ENCODE measurements at regions not wholly inside any gene's neighbourhood (a gene's known extent, or its start where the extent isn't known, plus 50 kb on each side); places are given as distances from the start of the nearest gene placed in this dataset.

DNA sequence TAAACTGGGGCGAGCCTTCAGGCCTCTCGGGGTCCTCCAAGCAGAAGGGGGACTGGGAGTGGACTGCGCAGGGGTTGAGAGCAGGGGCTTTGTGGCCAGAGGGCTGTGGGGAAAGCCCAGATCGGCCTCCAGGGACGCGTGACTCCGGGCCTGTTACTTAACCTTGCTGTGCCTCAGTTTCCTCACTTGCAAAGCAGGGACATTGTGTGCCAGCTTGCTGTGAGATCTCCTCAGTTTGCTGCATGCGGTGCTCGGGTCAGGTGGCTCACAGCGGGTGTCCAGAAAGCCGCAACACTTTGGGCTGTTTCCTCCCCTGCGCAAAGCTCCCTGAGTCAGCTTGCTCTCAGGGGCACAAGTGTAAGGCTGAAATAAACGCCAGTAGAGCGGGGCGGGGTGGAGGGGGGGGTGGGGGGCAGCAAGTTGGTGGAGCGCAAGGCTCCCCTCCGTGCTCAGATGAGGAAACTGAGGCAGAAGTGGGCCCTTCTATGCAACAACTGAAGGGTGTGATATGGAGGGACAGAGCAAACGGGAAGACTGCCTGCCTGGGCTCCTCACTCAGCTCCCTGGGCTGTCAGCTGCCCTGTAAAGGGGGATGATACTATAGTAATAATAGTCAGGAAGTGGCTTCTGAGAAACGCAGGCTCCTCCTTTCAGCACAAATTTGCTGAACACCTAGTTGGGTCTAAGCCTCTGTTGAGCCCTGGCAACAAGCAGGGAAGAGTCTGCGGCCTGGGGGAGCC lies 101.0 kb downstream of the HMX1 start:
- DNase-seq (ENCODE audit: low spot score in 2 of 2, unreplicated experiment in 2 of 2): peak in 1 of 2 experiments; percentile 5
- H3K9me3 Mint-ChIP-seq: no peaks in the 10 kb centered on the region
- no peaks in the 10 kb centered on the region for H3K4me1 Mint-ChIP-seq
- no peaks in the 10 kb centered on the region for H3K36me3 Mint-ChIP-seq
- H3K27me3 Mint-ChIP-seq (ENCODE audit: low read depth): peaks cover 49% of the 10 kb centered on the region
- no peak overlapping the region for H3K27ac Mint-ChIP-seq
- H3K4me3 Mint-ChIP-seq: no peak overlapping the region
- TF ChIP-seq, protein P1, sequence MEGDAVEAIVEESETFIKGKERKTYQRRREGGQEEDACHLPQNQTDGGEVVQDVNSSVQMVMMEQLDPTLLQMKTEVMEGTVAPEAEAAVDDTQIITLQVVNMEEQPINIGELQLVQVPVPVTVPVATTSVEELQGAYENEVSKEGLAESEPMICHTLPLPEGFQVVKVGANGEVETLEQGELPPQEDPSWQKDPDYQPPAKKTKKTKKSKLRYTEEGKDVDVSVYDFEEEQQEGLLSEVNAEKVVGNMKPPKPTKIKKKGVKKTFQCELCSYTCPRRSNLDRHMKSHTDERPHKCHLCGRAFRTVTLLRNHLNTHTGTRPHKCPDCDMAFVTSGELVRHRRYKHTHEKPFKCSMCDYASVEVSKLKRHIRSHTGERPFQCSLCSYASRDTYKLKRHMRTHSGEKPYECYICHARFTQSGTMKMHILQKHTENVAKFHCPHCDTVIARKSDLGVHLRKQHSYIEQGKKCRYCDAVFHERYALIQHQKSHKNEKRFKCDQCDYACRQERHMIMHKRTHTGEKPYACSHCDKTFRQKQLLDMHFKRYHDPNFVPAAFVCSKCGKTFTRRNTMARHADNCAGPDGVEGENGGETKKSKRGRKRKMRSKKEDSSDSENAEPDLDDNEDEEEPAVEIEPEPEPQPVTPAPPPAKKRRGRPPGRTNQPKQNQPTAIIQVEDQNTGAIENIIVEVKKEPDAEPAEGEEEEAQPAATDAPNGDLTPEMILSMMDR (IDR thresholded peaks at IDR 0.05; ENCODE audit: unreplicated experiment): no peak

DNA sequence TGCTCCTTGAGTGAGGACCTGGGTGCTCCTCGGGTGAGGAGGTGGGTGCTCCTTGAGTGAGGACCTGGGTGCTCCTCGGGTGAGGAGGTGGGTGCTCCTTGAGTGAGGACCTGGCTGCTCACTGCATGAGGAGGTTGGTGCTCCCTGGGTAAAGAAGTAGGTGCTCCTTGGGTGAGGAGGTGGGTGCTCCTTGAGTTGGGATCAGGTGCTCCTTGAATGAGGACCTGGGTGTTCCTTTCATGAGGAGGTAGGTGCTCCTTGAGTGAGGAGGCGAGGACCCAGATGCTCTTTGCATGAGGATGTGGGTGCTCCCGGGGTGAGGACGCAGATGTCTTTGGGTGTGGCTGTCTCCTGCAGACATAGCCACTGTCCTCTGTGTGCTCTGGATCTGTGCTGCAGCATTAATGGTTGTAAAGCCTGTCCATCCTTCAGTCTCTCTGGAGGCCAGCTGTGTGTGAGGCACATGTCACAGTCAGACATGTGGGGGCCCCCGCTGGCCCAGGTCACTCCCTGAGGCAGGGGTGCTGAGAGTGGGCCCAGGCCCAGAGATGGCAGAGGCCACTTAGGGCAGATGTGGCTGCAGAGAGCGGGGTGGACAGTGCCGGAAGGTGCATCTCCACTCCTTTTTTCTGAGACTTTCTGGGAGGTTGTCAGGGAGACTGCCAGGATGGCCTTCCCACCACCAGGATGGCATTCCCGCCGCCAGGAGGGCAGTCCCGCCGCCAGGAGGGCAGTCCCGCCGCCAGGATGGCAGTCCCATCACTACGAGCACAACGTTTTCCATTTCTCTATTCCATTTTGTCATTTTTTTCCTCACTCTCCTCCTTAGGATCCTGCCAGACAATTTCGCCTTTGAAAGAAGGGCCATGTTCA lies 101.8 kb downstream of the HMX1 start:
- H3K27ac Mint-ChIP-seq: no peak overlapping the region
- H3K27me3 Mint-ChIP-seq (ENCODE audit: low read depth): peaks cover 50% of the 10 kb centered on the region
- TF ChIP-seq, protein P1 (IDR thresholded peaks at IDR 0.05; ENCODE audit: unreplicated experiment): no peak
- no peak overlapping the region for H3K4me3 Mint-ChIP-seq
- H3K36me3 Mint-ChIP-seq: no peaks in the 10 kb centered on the region
- no peaks in the 10 kb centered on the region for H3K9me3 Mint-ChIP-seq
- no peak for DNase-seq (ENCODE audit: low spot score in 2 of 2, unreplicated experiment in 2 of 2)
- no peaks in the 10 kb centered on the region for H3K4me1 Mint-ChIP-seq

DNA sequence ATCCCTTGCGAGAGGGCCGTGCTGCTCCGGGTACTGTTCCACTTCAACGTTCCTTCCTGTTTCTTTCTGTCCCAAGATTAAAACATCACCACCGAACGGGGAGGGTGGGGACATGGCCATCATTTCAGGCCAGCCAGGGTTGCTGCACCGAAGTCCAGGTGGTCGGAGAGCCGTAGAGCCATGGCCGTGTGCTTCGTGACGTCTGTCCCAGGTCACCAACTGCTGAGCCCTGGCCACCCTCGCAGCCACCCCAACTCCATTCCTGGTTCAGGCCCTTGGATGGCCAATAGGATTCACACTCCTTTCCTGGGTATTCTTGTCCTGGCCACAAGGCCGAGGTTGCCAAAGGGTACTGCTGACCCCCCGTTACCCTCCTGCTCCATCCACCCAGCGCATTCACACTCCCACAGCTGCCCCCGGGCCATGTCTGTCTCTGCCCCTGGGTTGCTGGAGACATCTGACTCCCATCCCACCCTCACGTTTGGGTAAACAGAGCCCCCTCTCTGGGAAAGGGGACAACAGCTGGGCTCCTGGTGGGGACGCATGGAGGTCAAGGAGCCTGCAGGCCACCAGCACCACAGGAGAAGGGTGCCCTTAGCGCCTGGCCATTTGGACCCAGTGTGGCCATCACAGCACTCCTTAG lies 103.2 kb downstream of the HMX1 start:
- Mint-ChIP-seq H3K36me3 (no peaks in the 10 kb centered on the region), H3K27me3 (ENCODE audit: low read depth) (peaks cover 47% of the 10 kb centered on the region), H3K9me3 (no peaks in the 10 kb centered on the region), H3K4me1 (no peaks in the 10 kb centered on the region), H3K4me3 (no peak overlapping the region), H3K27ac (no peak overlapping the region)
- TF ChIP-seq, protein P1 (IDR thresholded peaks at IDR 0.05; ENCODE audit: unreplicated experiment): no peak
- no peak for DNase-seq (ENCODE audit: low spot score in 2 of 2, unreplicated experiment in 2 of 2)

DNA sequence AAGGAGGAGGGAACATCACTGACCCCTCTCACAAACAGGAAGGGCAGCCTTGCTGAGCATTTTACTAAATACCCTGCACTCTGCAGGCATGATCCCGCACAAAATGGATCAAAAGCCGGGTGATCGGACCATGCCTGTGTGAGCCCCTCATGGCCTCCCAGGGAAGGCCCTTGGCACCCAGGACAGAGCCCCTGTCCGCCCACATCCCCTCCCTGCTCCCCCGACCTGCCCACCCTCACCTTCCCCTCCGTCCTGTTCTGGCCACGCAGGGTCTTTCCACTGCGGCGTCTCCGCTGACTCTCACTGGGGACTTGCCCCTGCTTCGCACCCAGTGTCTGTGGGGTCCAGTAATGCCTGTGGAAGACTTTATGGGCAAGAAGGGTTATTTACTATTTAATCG lies 105.0 kb downstream of the HMX1 start:
- peaks cover 43% of the 10 kb centered on the region for H3K27me3 Mint-ChIP-seq (ENCODE audit: low read depth)
- H3K9me3 Mint-ChIP-seq: no peaks in the 10 kb centered on the region
- no peaks in the 10 kb centered on the region for H3K36me3 Mint-ChIP-seq
- H3K4me1 Mint-ChIP-seq: no peaks in the 10 kb centered on the region
- H3K4me3 Mint-ChIP-seq: no peak overlapping the region
- no peak overlapping the region for H3K27ac Mint-ChIP-seq
- no peak for DNase-seq (ENCODE audit: low spot score in 2 of 2, unreplicated experiment in 2 of 2)
- TF ChIP-seq, protein P1 (IDR thresholded peaks at IDR 0.05; ENCODE audit: unreplicated experiment): no peak

DNA sequence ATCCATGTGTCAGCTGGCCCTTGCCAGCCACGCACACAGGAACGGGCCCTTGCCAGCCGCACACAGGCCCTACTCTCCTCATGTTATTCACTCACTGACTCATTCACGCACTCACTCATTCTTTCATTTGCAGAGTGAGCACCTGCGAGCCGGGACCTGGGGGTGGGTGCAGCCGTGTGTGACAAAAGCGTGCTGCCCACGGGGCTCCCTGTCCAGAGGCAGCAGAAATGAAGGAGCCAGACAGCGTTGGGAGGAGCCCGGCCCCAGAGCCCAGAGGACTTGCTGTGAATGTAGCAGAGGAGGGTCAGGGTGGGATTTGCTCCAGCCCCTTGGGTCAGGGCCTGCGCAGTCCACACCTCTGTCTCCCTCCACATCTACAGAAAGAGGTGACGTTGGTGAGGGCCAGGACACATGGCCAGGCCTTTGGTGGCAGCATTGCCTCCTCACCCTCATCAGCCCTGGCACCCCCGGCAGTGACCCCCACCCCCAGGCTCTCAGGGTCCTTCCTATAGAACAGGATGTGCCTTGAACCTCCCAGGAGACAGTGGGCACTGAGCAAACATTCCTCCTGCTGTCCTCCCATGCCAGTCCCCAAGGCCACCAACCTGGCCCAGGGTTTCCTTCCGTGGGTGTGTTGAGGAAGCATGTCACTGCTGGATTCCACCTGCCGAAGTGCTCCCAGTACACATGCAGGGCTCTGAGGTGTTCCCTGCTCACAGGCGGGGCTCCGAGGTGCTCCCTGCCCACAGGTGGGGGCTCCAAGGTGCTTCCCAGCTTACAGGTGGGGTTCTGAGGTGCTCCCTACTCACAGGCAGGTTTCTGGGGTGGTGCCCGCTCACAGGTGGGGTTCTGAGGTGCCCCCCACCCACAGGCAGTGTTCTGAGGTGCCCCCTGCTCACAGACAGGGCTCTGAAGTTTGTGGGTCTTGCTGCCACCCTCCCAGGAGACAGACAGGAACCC lies 105.7 kb downstream of the HMX1 start:
- Mint-ChIP-seq H3K4me1 (no peaks in the 10 kb centered on the region), H3K9me3 (no peaks in the 10 kb centered on the region), H3K27me3 (ENCODE audit: low read depth) (peaks cover 45% of the 10 kb centered on the region), H3K4me3 (no peak overlapping the region), H3K27ac (no peak overlapping the region), H3K36me3 (no peaks in the 10 kb centered on the region)
- TF ChIP-seq, protein P1 (IDR thresholded peaks at IDR 0.05; ENCODE audit: unreplicated experiment): no peak
- DNase-seq (ENCODE audit: low spot score in 2 of 2, unreplicated experiment in 2 of 2): no peak
